Nucleus accumbens (tissue), 56 donors: ENCODE measurements at regions not wholly inside any gene's neighbourhood (a gene's known extent, or its start where the extent isn't known, plus 50 kb on each side); places are given as distances from the start of the nearest gene placed in this dataset.
A peak's percentile ranks its signal among the peaks of the same experiment; 100 is the strongest.
"Not testable (repeated sequence)": the region's sequence is repeated elsewhere in the genome, so short reads cannot be mapped to it uniquely, and the experiment has no call there.

Source experiments
- DNase-seq, 56 donors: peaks; one replicate each; lab custom pipeline; 2025; lab: John Stamatoyannopoulos, UW

DNA sequence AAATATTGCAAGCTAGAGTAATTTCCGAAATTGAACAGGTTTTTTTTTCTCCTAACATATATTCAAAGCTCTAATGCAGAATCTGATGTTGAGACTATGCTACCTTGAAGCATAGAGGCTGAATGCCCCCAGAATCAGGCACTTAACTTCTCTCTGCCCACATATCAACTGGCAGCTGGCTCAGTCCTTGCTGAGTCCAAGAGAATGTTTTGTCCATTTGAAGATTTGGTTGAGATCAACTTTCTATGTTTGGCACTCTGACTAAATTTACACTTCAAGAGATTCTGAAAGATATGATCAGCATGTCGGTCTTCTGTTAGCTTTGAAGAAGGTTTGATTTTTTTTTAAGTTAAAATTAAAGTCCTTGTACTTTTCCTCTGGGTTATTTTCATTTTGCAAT, 1298.1 kb downstream of the EPHA7 start:
- no peak for DNase-seq

DNA sequence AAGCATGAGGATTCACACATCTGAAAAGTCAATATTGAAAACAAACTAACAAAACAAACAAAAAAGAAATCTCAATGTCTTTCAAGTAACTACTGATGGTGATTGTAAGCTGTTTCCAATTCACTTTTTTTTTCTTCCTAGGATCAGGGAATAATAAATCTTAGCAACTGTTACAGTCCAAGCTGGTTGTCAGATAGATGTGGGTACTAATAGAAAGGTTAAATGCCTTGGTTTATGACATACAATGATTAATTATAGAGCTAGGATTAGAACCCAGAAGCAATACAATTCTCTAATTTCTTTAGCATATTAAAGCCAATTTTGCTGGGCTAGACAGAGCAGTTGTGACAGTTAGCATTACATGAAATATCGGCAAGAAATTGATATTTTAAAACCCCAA, 1301.6 kb downstream of the EPHA7 start:
- no peak for DNase-seq

DNA sequence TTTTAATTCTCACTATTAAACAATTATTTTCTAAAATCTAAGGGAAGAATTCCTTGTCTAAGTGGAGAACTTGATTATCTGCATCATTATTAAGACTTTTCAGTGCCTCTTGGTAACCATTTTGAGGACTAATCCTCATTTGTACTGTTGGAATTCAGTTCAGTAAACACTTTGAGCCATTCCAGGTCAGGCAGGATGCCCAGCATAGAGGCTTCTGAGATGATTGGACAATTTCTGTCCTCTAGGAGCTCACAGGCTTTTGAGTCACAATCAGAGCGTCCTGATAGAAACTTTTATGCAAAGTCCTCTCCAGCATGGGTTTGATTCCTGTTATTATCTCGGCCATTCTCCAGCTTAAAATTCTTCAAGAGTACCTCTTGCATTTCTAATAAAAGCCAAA, 1304.6 kb downstream of the EPHA7 start:
- DNase-seq: peak in 3 of 56 donors; percentile 0 to 26 (median 6)

DNA sequence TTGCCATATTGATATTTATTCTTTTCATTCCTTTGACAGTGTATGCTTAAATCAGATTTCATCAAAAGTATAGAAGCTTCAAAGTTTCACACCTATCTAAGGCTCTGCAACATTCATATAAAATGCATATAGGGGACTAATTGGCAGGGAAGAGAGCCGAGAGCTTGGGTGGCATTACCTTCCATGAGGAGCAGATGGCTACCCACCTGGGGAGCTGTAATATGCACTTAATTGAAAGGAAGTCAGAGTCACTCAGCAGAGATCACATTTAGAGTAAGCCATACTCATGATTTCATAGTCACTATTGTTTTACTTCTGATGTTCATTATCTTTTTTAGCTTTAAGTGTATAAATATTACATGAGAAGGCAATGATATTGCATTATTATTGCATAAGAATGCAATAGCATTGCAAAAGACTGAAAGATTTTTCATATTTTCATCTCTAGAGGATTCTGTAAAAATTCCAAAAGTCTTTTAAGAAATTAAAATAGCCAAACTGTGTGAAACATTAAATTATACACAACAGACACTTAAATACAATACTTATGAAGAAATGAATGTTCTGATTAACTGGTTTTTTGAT, 1305.2 kb downstream of the EPHA7 start:
- no peak for DNase-seq

DNA sequence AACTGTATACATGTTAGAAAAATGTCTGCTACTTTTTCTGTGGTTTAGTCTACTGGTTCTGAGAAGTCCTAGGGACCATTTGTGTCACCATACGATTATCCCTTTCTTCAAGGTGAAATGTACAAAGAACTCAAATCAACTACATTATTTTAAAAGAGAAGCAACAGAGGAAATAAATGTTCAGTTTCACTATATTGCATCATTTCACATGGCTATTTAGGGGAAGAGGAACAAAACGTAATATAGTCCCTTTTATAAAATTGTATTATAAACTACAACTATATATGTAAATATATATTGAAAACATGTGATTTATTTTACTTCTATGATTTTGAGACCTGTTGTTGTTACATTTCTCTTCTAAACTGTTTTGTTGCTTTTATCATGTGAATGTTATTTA, 1308.0 kb downstream of the EPHA7 start:
- no peak for DNase-seq

DNA sequence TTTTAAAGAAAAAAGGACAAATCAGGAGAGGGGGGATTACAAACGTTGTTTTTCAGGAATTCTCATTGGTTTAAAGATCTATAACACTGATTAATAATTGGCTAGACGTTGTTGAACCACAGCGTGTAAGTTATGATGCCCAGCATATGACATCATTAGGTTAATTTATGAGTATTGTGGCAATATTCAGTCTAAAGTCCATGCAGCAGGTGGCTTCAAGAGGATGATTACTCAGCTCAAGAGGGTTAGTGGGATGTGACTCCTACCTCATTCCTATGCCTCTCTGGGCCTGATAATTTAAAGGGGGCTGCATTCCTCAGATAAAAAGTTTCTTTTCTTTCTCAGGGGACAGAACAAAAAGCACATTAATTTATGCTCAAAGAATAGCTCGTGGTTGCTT, 1309.0 kb downstream of the EPHA7 start:
- no peak for DNase-seq

DNA sequence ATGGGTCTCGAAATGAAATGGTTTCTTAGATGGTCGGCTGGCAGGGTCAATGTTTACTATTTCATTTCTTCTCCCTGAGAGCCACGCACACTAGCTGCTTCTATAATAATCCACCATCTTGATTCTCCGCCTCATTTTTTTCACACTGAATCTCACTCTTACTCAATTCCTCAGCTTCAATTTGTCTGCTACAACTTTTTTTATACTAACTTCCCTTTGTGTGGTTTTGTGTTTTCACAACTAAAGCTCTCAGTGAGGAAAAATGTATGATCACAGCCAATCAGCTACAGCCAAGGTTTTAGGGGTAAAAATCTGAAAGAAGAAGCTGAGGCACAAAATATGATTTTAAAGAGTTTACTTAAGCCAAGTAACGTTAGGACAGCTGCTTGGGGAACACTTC, 1309.4 kb downstream of the EPHA7 start:
- no peak for DNase-seq

DNA sequence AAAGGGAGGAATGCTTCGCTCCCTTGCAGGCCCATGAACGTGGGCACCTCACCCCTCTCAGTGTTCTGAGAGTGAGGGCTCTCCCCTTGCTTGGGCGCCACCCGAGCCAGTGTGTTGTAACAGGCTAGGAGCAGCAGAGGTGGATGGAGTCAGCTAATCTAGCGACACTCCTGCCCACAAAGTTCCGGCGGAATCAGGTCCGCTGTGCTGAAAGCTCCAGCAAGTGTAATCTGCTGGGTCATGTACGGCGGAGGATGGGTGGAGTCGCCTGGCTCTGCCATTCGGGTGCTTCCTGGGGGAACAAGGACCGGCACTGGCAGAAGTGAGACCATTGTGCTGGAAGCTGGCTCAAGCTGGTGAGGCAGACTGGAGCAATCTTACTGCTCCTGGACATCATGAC, 1310.1 kb downstream of the EPHA7 start:
- no peak for DNase-seq

DNA sequence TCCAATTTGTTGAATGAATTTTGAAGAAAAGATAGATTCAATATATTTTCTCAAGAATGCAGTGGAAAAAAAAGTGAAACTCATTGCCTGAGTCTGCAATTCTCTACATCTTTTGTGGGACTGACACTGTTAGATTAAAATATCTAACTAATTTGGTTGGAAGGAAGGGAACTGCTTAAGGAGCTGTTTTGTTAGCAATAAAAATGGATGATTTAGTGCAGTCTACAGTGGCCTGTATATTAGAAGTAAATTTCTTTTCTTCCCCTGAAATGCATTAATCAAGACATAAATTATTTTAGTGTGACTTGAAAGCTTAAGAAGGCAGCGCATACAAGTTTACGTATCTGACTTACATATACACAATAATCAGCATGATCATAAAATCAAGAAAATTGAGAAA, 1332.6 kb downstream of the EPHA7 start:
- DNase-seq: no peak

DNA sequence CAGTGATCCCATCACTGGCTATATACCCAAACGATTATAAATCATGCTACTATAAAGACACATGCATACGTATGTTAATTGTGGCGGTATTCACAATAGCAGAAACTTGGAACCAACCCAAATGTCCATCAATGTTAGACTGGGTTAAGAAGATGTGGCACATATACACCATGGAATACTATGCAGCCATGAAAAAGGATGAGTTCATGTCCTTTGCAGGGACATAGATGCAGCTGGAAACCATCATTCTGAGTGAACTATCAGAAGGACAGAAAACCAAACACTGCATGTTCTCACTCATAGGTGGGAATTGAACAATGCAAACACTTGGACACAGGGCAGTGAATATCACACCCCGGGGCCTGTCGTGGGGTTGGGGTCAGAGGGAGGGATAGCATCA, 1335.4 kb downstream of the EPHA7 start:
- DNase-seq: not testable (repeated sequence)

DNA sequence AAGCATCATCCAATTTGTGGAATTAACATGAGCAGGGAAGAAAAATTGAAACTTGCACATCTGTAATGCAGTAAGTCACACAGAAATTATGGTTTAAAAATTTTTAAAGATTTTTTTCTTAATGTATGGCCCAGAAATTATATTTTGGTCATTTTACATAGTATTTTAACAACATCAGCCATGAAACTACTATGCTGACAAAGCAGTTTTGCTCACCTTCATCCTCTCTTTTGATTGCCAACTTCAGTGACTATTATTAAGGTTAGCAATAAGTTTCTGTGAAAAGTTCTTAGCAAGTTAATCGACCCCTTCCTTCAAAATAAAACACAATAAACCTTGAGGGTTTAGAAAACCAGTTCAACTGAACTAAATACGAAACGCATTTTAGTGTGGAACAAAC, 1347.0 kb downstream of the EPHA7 start:
- DNase-seq: no peak

DNA sequence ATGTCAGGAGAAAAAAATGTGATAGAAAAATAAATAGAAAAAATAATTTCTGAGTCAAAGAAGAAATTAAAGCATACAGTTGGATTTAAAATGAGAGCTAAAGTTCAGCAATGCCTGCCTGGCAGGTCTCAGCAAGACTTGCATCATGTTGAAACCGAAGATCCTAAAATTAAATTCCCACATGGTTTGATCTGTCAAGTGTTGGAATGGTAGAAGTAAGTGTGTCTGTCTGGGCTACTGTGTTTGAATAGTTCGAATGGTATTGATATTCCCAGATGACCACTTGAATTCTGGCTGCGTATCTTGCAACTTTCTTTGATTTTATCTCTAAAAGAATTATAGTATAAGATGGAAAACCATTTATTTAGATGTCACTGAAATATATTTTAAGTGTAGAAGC, 1349.6 kb downstream of the EPHA7 start:
- DNase-seq: no peak

DNA sequence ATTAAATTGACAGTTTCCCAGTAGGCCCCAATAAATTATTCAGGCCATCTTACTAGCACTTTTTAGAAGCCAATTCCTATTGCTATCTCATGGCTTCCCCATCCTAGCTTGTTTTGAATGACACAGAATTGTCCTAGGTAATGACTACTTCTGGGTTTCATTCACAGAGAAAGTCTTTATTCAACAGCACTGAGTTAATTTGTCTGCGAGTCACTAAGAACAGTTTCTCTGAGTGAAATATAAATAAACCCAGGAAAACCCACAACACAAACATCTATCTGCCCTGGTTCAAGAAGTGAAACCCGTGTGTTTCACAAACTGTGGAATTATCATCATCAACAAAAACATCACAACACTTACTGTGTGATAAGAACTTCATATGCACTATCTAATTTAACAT, 1366.8 kb downstream of the EPHA7 start:
- no peak for DNase-seq

DNA sequence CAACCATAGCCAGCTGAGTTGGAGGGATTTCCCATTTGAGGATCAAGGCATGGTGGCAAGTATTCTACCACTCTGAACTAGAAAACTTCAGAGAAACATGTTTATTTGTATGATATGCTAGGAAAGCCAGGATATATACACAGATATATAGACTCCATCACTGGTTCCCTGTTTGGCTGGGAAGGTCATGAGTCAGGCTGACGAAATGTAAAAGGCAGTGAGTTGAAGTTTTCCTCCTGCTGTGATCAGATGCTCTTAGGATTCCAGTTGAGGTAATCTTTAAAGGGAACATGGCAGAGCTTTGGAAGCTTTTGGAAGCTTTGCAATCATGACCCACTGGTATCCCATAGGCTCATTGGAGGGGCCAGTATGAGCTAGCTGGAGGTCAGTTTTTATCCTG, 1369.1 kb downstream of the EPHA7 start:
- no peak for DNase-seq

DNA sequence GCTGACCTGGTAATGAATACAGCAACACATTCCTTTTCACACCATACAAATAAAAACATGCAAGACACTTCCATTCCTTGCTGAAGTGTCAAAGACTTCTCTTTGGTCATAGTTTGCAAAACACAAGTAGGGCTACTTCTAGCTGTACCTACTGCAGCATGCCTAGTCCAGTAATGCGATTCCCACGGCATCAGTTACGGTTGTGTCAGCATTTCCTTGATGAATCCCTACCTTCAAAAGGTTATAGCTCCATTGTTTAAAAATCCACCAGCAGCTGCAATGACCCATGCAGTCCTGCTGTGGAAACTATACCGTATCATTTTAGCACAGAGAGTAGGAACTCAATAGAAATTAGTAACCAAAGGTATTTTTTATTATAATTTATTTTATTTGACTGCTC, 1371.5 kb downstream of the EPHA7 start:
- no peak for DNase-seq

DNA sequence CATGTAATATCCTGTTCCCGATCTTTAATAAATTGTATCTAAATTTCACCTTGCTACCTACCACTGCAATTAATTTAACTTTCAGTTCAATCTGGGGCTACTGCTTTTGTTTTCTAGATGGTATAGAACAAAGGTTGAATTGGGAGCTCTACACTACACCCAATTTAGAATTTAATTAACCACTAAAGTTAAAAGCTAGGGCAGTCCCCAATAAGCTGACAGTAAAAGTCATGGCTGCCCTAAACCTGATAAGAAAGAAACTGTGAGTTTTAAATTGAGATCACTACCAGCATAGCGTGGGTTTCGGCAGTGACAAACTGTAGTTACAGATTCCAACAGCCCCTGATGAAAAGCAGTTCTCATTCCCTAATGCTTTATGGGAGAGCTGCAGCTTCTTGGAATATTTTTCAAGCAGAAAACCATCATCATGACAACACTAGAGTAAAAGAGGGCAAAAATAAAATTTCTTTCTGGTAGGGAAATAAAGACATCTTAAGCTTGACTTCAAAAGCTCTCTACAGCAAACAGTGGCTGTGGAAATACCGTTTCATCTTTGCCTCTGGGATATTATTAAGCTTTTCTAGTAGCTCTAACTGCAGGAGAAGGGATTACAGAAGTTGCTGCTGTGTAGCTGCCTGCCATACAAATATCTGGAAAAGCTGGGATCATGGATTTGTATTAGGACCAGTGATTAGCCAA, 1372.1 kb downstream of the EPHA7 start:
- DNase-seq: peak in 1 of 56 donors; percentile 0

DNA sequence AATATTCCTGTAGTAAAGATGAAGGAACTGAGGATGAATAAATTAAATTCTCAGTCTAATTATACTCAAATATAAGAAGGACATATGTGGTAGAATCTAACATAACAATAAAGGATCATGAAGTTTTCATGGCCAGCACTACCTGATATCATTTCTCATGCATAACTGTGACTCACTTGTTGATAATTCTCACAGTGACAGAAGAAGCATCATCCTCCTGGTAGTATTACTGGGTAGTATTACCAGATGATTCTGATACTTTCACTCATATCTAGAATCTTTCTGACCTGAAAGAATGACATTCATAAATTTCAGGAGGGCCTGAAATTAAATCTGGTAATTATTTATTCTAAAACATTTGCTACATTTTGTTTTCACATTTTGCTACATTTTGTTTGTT, 1375.0 kb downstream of the EPHA7 start:
- no peak for DNase-seq

DNA sequence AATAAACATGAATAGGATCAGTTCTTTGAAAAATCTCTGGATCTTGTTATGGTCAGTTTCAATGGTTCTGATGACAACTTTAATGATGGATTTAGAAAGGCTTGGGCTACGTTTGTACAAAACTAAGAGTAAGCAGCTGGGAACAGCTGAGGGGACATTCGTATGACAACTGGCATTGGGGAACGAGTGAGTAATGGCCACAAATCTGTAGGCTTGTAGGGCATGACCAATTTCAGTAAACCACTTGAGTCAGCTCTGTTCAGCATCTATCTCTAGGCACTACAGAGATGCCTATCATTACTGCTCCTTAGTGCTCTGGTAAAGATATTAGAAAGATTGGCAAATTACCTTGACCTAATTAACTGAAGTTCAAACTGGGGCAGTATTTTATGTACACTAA, 1375.6 kb downstream of the EPHA7 start:
- DNase-seq: no peak

DNA sequence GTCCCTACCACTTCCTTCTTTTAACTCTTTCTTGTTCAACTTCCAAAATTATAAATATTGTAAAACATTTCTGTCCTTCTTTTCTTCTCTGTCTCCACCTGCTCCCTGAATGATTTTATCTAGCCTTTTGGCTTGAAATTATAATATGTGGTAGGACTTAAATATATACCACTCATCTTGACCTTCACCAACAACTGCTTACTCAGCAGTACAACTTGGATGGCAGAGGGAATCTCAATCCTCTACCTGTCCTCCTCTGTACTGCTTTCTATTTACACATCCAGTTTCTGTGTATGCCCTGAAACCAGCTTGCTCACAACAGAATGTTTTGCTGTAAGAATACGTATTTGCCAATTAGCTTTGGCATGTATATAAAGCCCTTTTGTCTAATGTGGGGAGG, 1392.5 kb downstream of the EPHA7 start:
- DNase-seq: no peak

DNA sequence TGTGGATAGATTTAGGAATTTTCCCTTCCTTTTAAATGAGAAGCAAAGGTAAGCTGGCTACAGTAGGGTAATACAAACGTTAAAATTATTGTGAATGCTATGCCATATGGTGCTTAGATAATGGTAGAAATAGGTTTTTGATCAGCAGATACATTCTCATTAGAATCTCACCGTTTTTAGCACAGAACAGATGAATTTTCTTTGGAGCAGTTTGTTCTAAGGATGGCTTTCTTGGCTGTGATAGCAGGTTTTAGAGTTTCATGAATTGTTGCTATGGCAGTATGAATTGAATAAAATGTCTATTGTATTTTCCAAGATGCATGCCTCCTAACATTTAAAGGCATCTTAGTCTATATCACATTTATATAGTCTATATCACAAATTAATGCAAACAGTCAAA, 1394.5 kb downstream of the EPHA7 start:
- DNase-seq: no peak

DNA sequence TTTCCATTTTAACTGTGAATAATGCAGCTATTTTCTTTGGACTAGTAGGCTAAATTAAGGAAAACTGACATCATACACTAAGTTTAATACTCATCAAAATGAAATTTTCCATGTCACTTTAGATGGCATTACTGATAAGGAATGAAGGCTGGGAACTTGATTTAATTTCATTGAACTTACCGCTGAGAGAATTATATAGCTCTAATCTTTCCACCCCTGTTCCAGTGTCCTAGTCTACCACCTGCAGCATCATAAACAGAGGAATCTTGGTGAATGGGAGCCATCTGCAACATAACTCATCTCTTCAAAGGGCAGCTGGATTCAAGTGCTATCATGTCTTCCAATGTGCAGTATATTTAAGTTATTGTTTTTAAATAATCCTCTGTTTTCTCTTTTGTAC, 1395.2 kb downstream of the EPHA7 start:
- no peak for DNase-seq

DNA sequence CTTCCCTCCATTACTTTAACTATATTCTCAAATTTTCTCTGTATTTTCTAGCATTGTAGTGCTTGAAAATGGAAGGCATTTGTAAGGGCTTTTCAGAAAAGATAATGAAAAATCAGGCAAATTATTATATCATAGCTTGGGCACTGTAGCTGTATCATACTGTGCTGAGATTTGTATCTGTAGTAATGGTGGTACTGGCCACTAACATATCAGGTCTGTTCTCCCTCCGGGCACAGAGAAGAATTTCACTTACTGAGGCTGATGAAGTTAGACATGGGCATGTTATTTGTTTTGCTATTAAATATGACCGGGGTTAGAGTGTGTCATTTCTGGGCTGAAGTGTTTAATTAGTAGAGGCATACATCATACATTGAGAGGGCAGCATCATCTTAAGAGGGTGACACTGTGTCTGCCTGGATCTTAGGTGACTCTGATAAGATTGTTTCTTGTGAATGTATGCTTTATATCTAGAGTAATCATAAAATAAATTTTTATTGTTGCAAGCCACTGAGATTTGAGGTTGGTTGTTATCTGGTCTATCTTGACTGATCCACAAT, 1395.9 kb downstream of the EPHA7 start:
- DNase-seq: no peak
